ENCODE measurements at regions not wholly inside any gene's neighbourhood (a gene's known extent, or its start where the extent isn't known, plus 50 kb on each side); places are given as distances from the start of the nearest gene placed in this dataset.

- DNase-seq, result no peak
Observed at GRCh38 chr9:108709997-108710396, 145.8 kb downstream of the ACTL7B start.

- DNase-seq, result no peak
Observed at GRCh38 chr9:108709126-108709525, 146.7 kb downstream of the ACTL7B start.

GRCh38 chr9:108708448-108708847 lies 147.3 kb downstream of the ACTL7B start:
- no peak for DNase-seq

- DNase-seq, result no peak
Observed at GRCh38 chr9:108707120-108707519, 148.7 kb downstream of the ACTL7B start.

GRCh38 chr9:108704156-108704852 lies 151.5 kb downstream of the ACTL7B start:
- DNase-seq, result no peak

- no peak for DNase-seq
Observed at GRCh38 chr9:108703429-108703828, 152.4 kb downstream of the ACTL7B start.

- DNase-seq, result no peak
Observed at GRCh38 chr9:108702681-108703080, 153.1 kb downstream of the ACTL7B start.

- DNase-seq, result no peak
Observed at GRCh38 chr9:108698801-108699200, 157.0 kb downstream of the ACTL7B start.

- no peak for DNase-seq
Observed at GRCh38 chr9:108698231-108698630, 157.6 kb downstream of the ACTL7B start.

GRCh38 chr9:108696156-108696555 lies 159.6 kb downstream of the ACTL7B start:
- DNase-seq, result no peak

- DNase-seq, result no peak
Observed at GRCh38 chr9:108694170-108694569, 161.6 kb downstream of the ACTL7B start.

GRCh38 chr9:108691614-108692013 lies 164.2 kb downstream of the ACTL7B start:
- no peak for DNase-seq

- DNase-seq, result no peak
Observed at GRCh38 chr9:108688676-108689075, 167.1 kb downstream of the ACTL7B start.

- DNase-seq, result no peak
Observed at GRCh38 chr9:108688051-108688450, 167.7 kb downstream of the ACTL7B start.

GRCh38 chr9:108687006-108687987 lies 168.5 kb downstream of the ACTL7B start:
- DNase-seq, result no peak

GRCh38 chr9:108684288-108685025 lies 171.3 kb downstream of the ACTL7B start:
- no peak for DNase-seq

GRCh38 chr9:108683245-108683644 lies 172.5 kb downstream of the ACTL7B start:
- DNase-seq, result no peak

- no peak for DNase-seq
Observed at GRCh38 chr9:108681851-108682590, 173.8 kb downstream of the ACTL7B start.

- DNase-seq, result no peak
Observed at GRCh38 chr9:108680946-108681345, 174.8 kb downstream of the ACTL7B start.

- no peak for DNase-seq
Observed at GRCh38 chr9:108677776-108678175, 178.0 kb downstream of the ACTL7B start.

- no peak for DNase-seq
Observed at GRCh38 chr9:108676355-108676754, 179.4 kb downstream of the ACTL7B start.

GRCh38 chr9:108675708-108676107 lies 180.1 kb downstream of the ACTL7B start:
- DNase-seq, result no peak
